Uterus (tissue), 2 donors: ENCODE measurements at regions not wholly inside any gene's neighbourhood (a gene's known extent, or its start where the extent isn't known, plus 50 kb on each side); places are given as distances from the start of the nearest gene placed in this dataset.

Experiments used
- POLR2A ChIP-seq, 2 donors: fragments of 450-650 bp; IDR thresholded peaks; one replicate each; pipeline ENCODE4 v1.6.1; 2016; ENCODE audit warnings: antibody characterized with exemption in 2 of 2, mild to moderate bottlenecking in 1 of 2, moderate library complexity in 1 of 2
- TF ChIP-seq, protein P1 (sequence below), 4 experiments: fragments of 200-600 bp in 2 of 4; fragments of 450-650 bp in 2 of 4; sonication (generic) in 2 of 4; IDR thresholded peaks; one replicate each; pipeline ENCODE4 v1.5.1; 2016 to 2019; ENCODE audit warnings: antibody characterized with exemption in 4 of 4, mild to moderate bottlenecking in 2 of 4, moderate library complexity in 1 of 4

DNA sequence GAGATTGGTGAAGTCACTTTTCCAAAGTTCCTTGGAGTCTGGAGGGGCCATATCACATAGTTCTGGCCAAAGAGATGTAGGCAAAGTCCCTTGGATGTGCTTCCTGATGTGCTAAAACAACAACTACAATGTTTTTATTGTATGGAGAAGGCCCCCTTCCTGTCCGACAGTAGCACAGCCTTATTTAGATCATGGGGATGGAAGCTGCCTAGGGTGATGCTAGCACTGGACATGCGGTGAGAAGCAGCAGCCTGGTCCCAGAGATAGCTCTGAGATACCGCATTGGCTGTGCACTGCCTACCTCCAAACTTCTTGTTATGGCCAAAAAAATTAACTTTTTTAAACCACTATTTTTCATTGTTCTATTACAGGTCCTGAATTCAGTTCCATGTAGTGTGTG is 137.6 kb downstream of the AQP9 start:
- TF ChIP-seq, protein P1, sequence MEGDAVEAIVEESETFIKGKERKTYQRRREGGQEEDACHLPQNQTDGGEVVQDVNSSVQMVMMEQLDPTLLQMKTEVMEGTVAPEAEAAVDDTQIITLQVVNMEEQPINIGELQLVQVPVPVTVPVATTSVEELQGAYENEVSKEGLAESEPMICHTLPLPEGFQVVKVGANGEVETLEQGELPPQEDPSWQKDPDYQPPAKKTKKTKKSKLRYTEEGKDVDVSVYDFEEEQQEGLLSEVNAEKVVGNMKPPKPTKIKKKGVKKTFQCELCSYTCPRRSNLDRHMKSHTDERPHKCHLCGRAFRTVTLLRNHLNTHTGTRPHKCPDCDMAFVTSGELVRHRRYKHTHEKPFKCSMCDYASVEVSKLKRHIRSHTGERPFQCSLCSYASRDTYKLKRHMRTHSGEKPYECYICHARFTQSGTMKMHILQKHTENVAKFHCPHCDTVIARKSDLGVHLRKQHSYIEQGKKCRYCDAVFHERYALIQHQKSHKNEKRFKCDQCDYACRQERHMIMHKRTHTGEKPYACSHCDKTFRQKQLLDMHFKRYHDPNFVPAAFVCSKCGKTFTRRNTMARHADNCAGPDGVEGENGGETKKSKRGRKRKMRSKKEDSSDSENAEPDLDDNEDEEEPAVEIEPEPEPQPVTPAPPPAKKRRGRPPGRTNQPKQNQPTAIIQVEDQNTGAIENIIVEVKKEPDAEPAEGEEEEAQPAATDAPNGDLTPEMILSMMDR (IDR thresholded peaks at IDR 0.05): no peak
- no peak for TF ChIP-seq POLR2A (IDR thresholded peaks at IDR 0.05)
